GM19372 (cell line): ENCODE measurements at regions not wholly inside any gene's neighbourhood (a gene's known extent, or its start where the extent isn't known, plus 50 kb on each side); places are given as distances from the start of the nearest gene placed in this dataset.

Experiments used
- ATAC-seq: cut with Tn5 transposase; IDR thresholded peaks from one replicate; pipeline ENCODE4 v1.9.1; 2021; ENCODE audit warnings: mild to moderate bottlenecking, low read depth, moderate library complexity; ENCODE audit not compliant: unreplicated experiment

GRCh38 chr1:87712261-87713010 is 383.8 kb downstream of the LMO4 start:
- no peak for ATAC-seq

DNA sequence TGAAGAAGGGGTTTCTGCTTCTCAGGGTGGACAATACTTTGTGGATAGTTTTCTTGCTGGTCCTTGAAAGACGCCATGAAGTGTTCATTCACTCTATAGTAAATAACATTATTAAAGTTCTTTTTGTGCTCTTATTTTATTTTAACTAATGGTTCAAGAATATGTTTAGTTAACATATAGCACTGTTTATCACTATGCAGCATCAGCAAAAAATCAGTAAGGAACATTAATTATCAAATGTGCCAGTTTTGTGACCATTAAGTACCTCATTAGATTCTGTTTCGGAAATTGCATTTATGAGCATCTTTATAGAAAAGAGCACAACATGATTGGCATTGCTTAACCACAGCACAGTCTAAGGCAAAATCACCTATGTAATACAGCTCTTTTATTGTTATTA is 385.6 kb downstream of the LMO4 start:
- no peak for ATAC-seq

DNA sequence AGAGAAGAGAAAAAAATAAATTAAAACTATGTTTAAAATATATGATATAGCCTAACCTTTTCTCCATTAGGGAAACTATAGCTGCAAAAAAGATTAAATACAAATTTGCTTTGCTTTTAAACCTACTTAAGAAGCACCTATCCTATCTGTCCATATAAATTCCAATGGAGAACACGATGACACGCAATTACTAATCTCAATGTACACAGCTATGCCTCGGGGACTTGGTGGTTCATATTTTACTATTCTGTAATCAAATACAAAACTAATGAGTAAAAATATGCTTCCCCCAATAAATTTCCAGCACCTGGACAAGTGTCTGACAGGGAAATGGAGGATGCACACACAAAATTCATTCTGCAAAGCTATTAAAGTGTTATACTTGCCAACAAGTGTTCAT is 386.4 kb downstream of the LMO4 start:
- no peak for ATAC-seq

DNA sequence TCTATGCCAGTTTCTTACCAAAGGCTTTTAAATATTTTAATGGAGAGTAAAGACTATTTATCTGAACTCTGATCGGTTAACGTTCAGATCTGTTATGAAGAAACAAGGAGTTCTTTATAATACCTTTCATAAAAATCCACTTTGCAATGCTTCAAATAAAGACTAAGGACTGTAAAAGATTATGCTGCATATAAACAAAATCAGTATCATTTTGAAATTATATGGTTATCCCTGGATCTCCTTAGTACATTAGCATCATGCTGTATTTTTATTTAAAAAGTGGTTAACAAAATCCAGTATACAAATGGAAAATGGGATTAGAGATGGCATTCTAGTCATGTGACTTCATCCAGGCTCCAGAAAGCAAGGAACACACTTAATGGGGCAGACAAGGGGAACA is 386.8 kb downstream of the LMO4 start:
- ATAC-seq, result no peak

DNA sequence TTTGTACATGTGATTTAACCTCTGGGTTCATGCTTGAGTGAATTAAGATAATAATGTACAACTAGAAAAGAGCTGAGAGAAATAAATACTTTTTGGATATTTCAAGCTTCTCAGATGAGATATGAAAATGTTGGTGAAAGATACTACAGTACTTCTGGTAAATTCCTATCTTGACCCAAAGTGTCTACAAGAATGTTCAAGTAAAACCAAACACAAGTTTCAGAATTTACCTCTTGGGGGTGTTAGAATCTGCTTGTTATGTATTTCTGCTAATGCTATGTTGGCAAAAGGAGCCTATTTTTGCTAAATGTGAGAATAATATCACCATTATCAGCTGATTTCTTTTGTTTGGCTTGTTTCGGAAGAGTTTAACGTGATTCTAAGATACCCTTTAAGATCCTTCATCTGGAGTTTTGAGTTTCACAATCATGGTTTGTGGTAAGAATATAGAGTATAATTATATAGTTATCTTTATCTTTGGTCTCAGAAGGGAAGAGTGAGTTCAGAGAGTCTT is 388.5 kb downstream of the LMO4 start:
- no peak for ATAC-seq

DNA sequence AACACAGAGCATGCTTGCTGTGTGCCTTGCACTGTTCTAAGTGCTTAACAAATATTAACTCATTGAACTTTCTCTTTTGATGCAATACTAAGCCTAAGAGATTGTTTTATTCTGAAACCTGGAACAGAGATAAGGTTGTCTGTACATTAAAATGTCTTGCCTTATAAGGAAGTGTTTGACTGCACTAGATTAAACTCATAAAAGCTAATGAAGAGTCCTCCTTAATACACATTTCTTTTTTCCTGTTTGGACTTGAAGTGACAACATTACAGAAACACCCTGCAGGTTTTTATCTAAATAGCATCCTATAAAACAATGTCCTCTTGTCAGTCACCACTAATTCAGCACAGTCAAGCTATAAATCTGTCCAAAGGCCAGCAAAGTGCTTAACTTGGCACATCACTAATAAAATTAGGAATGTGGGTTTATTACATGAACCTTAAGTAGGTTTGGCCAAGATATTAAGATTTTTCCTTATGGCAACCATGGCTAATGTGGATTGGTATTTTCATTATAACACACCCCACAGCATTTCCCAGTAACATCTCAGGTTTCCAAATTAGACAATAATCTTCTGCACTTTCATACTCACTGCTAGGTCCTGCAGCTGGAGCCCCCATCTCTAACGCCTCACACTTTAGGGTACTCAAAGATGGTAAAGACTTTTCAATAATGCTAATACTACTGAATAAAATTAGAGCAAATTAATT is 389.7 kb downstream of the LMO4 start:
- no peak for ATAC-seq

DNA sequence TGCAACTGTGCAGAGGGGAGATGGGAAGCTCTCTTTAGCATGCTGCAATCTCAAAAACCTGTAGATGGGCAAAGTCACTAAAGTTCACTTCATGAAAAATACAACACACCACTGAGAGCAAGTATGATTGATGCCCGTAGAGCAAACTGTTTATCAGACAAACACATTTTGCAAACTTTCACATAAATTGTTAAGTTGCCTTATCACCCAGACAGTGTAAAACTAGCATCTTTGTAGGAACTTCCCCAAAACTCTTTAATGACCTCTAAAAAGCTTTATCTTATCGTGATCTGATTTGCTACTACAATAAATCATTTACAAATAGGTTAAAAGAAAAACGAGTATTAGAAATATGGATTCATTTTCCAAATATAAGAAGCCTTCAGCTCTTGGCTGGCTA is 391.0 kb downstream of the LMO4 start:
- ATAC-seq, result no peak

DNA sequence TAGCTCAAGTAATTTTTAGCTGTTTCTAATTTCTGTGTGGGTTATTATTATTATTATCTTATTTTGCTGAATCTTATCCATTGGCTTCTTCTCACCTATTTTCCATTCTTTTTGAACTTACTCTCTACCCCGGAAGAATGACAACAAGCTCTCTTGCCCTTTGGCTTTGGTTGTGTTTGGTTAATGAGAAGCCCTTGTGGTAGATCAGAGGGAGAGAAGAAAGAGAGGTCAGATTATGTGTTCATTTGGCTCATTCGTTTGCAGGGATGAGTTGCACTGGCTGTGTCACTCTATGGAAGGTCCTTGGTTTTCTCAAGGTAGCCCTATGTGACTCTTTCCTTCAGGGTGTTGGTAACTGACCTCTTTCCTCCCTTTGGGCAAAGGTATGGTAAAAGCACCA is 391.9 kb downstream of the LMO4 start:
- ATAC-seq, result no peak

GRCh38 chr1:87723193-87723592 is 394.5 kb downstream of the LMO4 start:
- no peak for ATAC-seq

DNA sequence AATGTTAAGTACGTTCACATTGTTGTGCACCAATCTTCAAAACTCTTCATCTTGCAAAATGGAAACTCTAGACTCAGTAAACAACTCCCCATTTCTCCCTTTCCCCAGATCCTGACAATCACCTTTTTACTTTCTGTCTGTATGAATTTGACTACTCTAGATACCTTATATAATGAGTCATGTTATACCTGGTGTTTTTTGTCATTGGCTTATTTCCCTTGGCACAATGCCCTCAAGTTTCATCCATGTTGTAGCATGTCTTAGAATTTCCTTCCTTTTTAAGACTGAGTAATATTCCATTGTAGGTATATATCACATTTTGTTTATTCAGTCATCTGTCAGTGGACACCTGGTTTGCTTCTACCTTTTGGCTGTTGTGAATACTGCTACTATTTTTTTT is 399.5 kb downstream of the LMO4 start:
- no peak for ATAC-seq

- ATAC-seq, result no peak
These were observed 401.9 kb downstream of the LMO4 start for GRCh38 chr1:87730274-87731216.

DNA sequence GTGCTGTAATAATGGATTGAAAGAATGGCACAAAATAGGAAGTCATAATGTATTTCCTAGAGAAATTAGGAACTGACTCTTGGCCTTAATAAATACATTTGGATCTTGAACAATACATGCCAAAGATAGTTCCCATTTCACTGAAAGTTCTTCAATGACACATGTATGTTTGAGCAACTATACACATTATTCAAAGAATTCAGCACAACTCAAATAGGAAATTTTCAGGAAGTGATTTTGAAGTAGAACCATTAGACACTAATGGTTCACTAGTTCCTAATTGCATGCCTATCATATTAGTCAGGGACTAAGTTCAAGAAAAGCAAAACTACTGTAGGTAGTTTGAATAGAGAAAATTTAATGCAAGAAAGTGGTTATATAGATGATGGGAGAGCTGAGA is 404.7 kb downstream of the LMO4 start:
- no peak for ATAC-seq

DNA sequence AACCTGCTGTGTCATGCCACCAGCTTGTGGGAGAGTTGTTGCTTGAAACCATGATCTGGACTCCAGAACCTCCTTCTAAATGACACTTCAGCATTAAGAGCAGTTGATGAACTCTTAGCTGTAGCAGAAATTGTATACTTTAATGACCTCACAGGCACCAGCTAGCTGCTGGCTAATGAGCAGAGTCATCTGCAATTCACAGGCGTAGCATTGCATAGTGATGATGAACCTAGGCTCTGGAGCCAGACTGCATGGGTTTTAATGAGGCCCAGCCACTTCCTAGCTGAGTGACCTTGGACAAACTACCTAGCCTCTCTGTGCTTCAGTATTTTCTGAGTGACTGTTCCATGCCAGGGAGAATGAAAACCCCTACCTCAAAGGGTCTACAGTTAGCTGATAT is 407.1 kb downstream of the LMO4 start:
- ATAC-seq, result no peak

DNA sequence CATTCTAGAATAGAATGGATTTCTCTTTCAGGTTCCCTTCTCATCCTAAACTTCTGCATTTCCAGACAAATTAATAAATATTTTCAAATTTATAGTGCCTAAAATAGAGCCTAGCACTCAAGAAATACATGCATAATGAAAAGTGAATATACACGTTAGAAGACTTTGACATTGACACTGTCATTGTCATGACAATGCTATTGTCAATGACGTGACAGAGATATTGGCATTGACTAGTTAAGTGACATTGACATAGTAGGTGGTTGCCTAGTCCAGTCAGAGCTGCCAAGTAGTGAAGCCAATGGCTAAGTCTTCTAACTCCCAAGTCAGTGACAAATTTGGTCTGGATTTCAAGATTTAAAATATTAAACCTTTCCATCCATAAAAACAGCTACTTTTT is 410.5 kb downstream of the LMO4 start:
- no peak for ATAC-seq

DNA sequence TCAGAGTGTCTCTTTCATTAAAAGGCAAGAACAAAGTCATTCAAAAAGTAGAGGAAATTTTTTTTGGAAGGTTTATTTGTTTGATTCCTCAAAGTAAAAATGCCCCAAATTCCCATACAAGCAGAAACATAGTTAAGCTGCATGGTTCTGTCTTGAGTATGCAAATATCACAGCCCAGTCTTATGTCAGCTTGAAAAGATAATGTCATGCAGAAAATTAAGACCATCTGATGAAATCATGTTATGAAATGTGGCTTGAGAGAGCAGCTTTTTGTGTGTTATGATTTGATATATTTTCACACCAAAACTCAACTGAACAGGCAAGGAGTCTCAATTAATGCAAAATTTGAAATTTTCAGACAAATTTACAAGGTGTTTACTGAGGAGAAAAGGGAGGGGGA is 411.0 kb downstream of the LMO4 start:
- ATAC-seq, result no peak

GRCh38 chr1:87743256-87743655 is 414.6 kb downstream of the LMO4 start:
- no peak for ATAC-seq

DNA sequence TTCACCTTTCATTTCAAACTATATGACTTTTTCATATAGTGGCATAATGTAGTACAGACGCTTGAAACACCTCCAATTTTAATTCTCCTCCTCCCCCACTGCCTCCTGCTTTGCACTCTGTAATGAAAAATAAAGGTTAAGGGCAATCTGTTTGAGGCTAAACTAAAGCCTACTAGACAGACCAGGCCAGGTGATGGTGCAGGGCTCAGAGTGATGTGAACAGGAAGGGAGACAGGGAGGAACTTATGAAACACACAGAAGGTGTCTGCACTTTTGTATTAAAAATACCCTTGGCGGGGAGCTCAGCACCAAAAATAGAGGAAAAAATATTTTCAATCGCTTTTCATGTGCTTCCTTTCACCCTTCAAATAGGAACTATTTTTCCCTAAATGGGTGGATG is 415.4 kb downstream of the LMO4 start:
- no peak for ATAC-seq

DNA sequence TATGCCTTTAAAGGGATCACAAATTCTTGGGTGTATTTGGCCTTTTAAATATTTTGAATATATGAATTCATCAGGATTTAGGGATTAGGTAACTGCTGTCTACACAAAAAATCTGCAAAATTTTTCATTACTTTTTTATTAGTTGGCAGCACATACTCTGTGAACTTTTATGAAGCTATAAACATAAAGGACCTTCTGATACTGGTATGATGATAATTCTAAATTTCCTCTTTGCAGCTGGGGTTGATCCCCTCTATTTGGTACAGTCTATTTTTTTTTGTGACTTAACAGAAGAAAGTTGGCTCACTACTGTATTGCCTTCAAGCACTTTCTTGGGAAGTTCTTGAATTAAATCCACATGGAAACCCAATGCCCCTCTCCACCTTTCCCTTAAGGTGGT is 416.1 kb downstream of the LMO4 start:
- no peak for ATAC-seq

GRCh38 chr1:87753366-87753765 is 424.7 kb downstream of the LMO4 start:
- no peak for ATAC-seq

DNA sequence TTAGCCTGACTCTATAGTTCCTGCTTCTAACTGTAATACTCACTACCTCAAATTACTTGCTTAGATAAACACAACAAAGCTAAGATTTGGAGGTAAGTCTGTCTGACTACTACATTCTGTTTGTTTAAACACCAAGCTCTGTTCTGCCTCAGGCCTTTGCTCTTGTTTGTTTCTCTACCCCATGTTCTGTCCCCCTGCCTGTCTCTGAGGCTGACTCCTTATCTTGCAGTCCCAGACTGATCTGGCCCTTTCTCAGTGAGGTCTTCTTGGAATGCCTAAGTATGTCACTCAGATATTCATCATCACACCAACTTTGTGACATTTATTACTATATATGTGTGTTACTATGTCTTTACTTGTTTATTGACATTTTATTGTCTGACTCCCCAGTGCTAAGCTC is 425.5 kb downstream of the LMO4 start:
- ATAC-seq, result no peak

GRCh38 chr1:87757676-87758075 is 429.0 kb downstream of the LMO4 start:
- ATAC-seq, result no peak
